HG03135 (cell line): ENCODE measurements at regions not wholly inside any gene's neighbourhood (a gene's known extent, or its start where the extent isn't known, plus 50 kb on each side); places are given as distances from the start of the nearest gene placed in this dataset.
"Not testable (repeated sequence)": the region's sequence is repeated elsewhere in the genome, so short reads cannot be mapped to it uniquely, and the experiment has no call there.

ENCODE experiments used
- ATAC-seq: cut with Tn5 transposase; IDR thresholded peaks from one replicate; pipeline ENCODE4 v1.9.1; 2021; ENCODE audit warnings: mild to moderate bottlenecking, moderate library complexity; ENCODE audit not compliant: unreplicated experiment

- no peak for ATAC-seq
These were observed 91.3 kb upstream of the ABI1 start for GRCh38 chr10:26952094-26952493.

GRCh38 chr10:26951650-26952049 lies 90.9 kb upstream of the ABI1 start:
- no peak for ATAC-seq

GRCh38 chr10:26950934-26951333 lies 90.2 kb upstream of the ABI1 start:
- peak; percentile 82 for ATAC-seq

GRCh38 chr10:26946102-26946811 lies 85.5 kb upstream of the ABI1 start:
- ATAC-seq, result no peak

- ATAC-seq, result no peak
These were observed 83.6 kb upstream of the ABI1 start for GRCh38 chr10:26944261-26944882.

- ATAC-seq, result no peak
These were observed 79.2 kb upstream of the ABI1 start for GRCh38 chr10:26939962-26940354.

GRCh38 chr10:26939290-26939961 lies 78.7 kb upstream of the ABI1 start:
- ATAC-seq, result no peak

- ATAC-seq, result no peak
These were observed 77.8 kb upstream of the ABI1 start for GRCh38 chr10:26938578-26938977.

GRCh38 chr10:26937371-26937770 lies 76.6 kb upstream of the ABI1 start:
- ATAC-seq, result no peak

GRCh38 chr10:26934190-26934589 lies 73.4 kb upstream of the ABI1 start:
- ATAC-seq, result not testable (repeated sequence)

- no peak for ATAC-seq
These were observed 71.8 kb upstream of the ABI1 start for GRCh38 chr10:26932576-26932975.

- ATAC-seq, result no peak
These were observed 70.5 kb upstream of the ABI1 start for GRCh38 chr10:26931223-26931622.

GRCh38 chr10:26922824-26923223 lies 62.1 kb upstream of the ABI1 start:
- not testable (repeated sequence) for ATAC-seq

- not testable (repeated sequence) for ATAC-seq
These were observed 58.5 kb upstream of the ABI1 start for GRCh38 chr10:26919156-26919860.

GRCh38 chr10:26914898-26915297 lies 54.1 kb upstream of the ABI1 start:
- ATAC-seq, result no peak

- no peak for ATAC-seq
These were observed 51.2 kb upstream of the ABI1 start for GRCh38 chr10:26911811-26912461.
